ENCODE measurements at regions not wholly inside any gene's neighbourhood (a gene's known extent, or its start where the extent isn't known, plus 50 kb on each side); places are given as distances from the start of the nearest gene placed in this dataset.

- TF ChIP-seq NRF1 (IDR thresholded peaks at IDR 0.05; ENCODE audit: low read depth, low read length) (no peak), SP4 (IDR thresholded peaks at IDR 0.05; ENCODE audit: low read length) (no peak), ATF2 (IDR thresholded peaks at IDR 0.05; ENCODE audit: low read length) (no peak), SIN3A (conservative IDR thresholded peaks at IDR 0.05 in 1 of 2, IDR thresholded peaks at IDR 0.05 in 1 of 2; ENCODE audit: low read depth in 1 of 2, low read length in 2 of 2) (no peak)
Measured at GRCh38 chr7:97461596-97461995, 270.3 kb upstream of the TAC1 start (continued).
